NCI-H82 (cell line): ENCODE measurements at regions not wholly inside any gene's neighbourhood (a gene's known extent, or its start where the extent isn't known, plus 50 kb on each side); places are given as distances from the start of the nearest gene placed in this dataset.

ENCODE experiments used
- DNase-seq: peaks from one replicate; lab custom pipeline; 2025; lab: John Stamatoyannopoulos, UW

DNA sequence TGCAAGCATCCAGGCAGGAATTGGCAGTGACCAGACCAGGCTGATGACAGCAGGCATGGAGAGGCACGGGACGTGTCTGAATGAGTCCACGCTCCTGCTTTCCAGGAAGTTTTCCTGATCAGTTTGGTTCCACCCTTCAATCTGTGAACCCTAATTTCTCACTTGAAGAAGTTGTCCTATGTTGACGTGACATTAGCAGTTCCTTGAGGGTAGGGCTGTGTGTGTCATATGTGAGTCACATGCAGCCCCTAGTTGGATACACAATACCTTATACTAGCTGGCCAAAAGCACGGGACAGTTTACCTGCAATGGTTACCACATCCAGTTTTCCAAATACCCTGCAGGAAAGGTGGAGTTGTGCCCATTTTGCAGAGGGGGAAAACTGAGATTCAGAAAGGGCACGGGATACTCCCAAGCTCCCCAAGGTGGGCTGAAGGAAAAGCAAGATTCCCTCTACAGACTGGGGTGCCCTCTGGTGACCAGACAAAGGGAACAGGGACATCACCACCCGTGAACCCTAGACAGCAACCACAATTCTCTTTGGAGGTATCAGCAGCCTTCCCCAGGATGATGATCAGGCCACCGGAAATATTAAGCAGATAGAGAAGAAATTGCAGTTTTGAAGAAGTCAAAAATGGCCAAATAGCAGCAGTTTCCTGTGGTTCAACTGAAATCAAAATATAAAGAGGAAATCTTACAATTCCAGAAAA, 194.5 kb downstream of the PHETA1 start:
- peak; percentile 52 for DNase-seq

DNA sequence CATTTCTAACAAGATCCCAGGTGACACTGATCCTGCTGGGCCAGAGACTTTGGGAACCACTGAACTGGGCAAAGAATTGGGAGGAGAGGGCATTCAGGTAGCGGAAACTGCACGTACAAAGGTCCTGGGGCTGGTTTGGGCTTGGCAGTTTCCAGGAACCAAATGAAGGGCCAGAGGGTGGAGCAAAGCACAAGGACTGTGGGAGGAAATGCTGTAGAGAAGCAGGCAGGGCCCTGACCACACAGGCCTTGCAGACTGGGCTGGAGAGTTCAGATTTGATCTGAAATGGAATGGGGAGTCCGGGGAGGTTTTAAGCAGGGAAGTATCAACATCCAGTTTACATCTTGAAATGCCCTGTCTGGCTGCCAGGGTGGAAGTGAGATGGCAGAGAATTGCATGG, 195.1 kb downstream of the PHETA1 start:
- DNase-seq: no peak

DNA sequence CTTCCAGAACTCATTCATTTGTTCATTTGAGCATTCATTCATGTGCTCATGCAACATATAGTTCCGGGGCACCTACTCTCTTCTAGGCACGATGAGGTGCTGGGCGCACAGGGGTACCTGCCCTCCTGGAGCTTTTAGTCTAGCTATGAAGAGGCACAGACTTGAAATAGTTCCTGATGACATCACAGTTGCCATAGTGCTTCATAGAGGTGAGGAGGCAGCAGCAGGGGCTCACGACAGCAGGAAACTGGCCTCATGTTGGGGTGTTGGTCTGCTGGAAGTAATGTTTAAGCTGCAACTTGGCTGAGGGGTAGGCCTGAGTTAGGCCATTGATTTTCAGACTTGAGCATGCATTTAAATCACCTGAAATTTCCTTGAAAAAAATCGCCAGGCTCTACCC, 195.5 kb downstream of the PHETA1 start:
- DNase-seq: no peak

DNA sequence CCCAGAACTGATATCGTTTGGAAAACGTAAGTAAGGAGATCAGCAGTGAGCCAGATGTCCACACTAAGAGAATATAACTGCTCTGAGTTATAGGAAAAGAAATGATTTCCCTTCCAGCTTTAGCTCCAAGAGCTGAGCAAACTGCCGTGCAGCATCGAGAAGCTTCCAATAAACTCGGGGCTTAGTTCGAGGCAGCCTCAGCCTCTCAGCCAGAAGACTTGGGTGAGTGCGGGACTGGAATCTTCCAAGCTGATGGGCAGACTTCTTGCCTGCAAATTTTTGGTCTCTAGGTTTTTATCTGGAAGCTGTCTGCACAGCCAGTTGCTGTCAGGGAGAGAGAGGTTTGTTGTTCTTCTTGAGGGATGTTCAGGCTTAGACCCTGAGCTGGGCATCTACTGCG, 196.1 kb downstream of the PHETA1 start:
- no peak for DNase-seq

DNA sequence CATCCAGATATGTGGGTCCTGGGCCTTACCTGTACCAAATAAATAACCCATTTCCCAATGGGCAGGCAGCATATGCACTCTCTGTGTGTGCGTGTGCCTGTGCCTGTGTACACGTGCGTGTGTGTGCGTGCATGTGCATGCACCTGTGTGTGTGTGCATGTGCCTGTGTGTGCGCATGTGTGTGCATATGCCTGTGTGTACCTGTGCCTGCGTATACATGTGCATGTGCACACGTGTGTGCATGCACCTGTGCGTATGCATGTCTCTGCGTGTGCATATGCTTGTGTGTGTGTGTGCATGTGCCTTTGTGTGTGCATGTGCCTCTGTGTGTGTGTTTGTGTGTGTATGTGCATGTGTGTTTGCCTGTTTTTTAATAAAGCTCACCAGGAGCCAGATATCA, 197.1 kb downstream of the PHETA1 start:
- no peak for DNase-seq

DNA sequence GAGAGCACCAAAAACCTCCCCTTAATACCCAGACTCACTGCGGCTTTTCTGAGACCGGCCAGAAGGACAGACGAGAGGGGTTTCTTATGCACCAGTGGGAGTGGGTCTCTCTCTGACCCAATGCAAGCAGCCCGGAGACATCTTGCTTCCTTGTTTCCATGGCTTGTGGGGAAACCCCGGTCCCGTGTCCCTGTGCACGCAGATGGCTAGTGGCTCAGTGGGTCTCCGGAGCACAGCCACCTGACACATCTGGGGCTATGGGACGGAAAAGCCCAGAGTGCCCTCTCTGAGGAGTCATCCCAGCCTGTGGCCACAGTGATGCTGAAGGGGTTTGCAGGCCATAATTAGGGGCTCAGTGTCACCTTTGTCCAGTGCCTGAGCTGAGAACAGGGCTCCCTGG, 197.6 kb downstream of the PHETA1 start:
- DNase-seq: no peak

DNA sequence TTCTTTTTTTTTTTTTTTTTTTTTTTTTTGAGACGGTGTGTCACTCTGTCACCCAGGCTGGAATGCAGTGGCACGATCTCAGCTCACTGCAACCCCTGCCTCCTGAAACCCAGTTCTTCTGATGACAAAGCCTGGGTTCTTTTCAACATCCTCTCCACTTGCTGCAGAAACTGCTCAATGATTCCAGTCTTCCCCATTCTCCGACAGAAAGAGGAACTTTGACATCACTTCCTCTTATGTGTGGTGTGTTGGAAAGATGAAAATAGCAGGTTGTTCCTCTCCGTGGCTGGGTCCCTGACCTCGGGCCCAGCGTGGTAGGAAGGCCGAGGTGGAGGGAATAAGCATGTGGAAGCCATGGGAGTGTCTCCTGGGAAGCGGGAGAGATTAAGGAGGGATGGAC, 198.4 kb downstream of the PHETA1 start:
- no peak for DNase-seq

DNA sequence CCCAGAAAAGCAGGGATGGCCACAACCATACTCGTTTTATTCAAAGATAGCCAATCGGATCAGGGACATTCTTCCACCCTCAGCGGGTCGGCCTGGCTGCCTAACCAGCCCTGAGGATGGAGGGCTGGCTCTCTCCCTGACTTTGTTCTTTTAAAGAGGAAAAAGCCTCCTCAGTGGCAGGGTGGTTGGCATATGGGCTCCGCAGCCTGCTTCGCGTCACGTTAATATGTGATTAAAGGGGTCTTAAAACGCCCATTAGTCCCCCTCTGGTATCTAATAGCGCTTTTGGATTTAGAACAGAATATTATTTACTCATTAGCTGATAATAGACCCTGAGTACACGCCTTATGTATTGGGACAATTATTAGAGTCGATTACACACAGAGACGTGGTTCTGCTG, 199.4 kb downstream of the PHETA1 start:
- DNase-seq: peak; percentile 15

DNA sequence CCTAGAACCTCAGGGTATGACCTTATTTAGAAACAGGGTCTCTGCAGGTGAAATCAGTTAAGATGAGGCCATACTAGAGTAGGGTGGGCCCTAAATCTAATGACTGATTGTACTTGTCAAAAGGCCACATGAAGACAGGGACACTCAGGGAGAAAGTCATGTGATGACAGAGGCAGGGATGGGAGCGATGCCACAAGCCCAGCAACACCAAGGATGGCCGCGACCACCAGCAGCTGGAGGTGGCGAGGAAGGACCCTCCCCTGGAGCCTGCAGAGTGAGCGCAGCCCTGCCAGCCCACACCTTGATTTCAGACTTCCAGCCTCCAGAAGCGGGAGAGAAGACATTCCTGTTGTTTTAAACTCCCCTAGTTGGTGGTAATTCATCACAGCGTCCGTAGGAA, 199.9 kb downstream of the PHETA1 start:
- DNase-seq: no peak

DNA sequence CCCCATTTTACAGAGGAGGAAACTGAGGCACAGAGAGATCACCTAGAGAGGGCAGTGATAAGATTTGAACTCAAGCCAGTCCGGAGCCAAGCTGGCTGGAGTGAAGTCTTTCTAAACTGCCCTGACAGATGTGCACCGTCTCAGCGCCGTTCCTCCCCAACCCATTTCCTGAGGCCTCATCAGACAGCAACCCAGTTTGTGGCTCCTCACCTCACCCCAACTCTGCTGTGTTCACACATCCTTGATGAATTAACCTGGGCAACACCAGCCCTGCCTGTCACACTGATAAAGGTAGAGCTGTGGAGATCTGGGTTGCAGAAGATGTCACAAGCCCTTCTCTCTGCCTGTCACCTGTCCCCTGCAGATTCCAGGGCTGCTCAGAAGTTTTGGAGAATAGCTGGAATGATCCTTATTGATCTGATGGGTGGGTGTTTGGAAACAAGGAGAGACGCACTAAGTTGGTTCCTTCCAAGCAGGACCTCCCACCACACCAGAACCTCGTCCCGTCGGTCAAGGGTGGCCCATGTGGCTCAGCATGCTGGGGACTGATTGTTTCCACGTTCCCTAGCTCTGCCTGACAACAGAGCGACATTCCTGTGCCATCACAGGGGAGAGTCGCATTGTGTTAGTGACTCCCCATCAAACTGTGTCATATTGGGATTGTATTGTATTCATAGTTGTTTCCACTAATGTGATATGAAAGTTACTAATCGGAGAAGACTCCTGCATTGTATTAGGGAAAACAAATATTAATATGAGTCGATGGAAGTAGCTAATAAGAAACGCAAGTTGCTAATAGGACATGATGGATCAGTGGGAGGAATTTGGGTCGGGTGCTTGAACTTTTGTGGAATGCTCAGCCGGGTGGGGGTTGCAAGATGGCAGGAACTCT, 200.6 kb downstream of the PHETA1 start:
- DNase-seq: no peak

DNA sequence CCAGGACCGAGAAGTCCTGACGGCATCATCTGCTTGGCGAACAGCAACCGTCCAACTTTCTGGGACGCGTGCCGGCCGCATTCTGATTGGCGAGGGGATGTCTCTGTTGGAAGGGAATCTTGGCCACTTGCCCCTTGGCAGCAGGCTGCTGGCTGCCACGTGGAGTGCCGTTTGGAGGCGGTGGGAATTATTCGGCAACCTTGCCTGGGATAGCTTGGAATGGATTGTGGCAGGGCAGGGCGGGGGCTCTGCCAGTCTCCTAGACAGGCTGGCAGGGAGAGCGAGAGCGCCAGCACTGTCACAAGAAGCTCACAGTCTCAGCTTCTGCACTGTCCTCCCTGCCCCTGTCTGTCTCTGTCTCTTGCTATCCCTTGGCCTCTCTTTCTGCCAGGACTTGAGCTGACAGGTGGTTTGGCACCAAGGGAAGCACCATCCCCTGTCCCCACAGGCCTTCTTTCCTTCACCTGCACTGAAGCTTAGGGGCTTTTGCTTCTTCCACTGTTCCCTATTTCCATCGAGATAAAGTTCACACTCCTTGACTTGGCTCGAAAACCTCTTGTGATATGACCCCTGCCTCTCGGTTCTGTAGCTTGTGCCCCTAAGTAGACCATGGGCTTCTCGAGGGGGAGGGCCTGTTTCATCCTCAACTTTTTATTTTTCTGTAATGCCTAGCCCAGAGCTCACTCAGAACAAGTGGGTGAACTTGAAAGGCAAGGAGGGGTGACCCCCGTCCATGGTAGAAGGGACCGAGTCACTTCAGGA, 201.9 kb downstream of the PHETA1 start:
- DNase-seq: no peak

DNA sequence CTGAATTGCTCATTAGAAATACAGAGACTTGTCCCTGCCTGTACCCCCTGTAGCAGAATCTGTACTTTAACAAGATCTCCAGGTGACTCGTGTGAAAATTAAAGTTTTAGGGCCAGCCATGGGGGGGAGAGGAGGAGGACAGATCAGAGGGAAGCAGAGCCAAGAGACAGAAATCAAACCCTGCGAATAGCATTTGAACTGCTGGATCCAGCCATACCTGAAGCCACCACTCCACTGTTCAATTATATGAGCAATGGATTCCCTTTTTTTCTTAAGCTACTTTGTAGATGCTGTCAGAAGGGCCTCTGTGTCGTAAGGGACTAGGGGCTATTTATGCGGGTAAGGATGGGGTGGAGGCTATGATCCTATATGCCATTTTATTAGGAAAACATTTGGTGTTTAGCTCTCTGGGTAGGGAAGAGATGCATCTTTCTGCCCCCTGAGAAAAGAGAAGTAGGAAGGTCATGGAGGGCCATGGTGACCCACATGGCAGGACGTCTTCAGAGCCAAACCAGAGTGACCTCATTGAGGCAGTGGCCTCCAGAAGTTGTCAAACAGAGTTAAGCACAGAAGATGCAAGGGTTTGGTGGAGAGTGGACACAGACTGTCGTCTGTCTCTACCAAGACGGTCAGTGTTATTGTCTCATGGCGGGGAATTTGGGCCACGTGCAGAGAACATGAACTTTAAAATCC, 203.9 kb downstream of the PHETA1 start:
- DNase-seq: no peak

DNA sequence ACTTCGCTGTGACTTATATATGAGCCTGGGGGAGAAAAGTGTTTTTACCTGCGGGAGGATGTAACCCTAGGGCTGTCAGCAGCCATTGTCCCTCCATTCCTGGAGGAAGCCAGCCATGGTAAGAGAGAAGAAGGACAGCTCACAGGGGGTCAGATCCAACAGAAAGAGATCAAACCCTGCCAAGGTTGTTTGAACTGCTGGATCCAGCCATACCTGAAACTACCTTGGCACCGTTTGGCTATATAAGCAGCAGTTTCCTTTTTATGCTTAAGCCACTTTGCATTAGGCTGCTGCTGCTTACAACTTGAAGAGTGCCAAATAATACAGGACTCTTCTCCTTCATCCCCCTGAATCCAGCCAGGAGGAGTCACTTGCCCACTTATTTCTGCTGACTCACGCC, 205.5 kb downstream of the PHETA1 start:
- DNase-seq: no peak

DNA sequence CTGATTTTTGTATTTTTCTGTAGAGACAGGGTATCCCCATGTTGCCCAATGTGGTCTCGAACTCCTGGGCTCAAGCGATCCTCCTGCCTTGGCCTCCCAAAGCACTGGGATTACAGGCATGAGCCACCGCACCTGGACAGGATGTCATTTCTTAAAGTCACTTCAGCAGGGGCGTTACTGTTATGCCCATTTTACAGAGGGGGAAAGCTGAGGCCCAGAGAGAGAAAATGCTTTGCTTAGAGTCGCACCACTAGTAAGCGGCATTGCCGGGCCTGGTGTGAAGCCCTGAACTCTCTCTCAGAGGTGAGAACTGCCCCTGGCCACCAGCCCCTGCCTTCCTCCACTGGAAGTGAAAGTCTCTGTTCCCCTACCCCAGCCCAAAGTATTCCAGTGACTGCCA, 207.0 kb downstream of the PHETA1 start:
- no peak for DNase-seq

DNA sequence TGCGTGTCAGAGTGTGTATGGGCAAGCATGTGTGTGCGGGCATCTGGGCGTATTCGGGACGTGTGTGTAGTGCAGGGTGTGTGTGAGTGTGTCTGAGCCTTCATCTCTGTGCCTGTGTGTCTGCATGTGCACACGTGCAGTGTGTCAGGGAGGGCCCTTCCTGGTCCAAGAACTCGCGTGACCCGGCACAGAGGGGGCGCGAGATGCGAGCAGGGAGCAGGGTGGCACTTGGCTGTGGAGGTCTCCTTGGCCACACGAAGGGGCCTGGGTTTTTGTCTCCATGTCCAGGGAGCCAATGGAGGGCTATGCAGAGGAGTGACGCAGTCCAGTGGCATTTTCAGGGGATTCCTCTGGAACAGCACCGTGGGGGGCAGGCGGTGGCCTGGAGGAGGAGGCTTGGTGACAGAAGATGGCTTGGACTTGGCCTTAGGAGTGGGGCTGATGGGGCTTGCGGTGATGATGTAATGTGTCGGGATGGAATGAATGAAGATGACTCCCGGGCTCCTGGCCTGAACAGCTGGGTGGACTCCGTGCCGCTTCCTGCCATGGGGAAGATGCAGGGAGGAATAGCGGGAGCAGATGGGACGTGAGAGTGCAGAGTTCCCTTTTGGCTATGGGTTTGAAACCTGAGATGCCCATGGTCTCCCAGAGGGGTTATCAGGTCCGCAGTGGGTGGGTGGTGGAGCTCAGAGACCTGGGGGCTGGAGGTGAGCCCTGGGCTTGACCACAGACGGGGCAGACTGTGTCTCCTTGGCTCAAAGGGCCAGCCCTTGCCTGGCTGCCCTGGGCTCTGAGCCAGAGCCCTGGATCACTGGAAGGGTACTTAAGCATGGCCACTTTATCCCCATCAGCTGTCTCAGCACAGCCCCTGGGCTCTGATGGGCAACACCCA, 208.3 kb downstream of the PHETA1 start:
- peak; percentile 84 for DNase-seq

DNA sequence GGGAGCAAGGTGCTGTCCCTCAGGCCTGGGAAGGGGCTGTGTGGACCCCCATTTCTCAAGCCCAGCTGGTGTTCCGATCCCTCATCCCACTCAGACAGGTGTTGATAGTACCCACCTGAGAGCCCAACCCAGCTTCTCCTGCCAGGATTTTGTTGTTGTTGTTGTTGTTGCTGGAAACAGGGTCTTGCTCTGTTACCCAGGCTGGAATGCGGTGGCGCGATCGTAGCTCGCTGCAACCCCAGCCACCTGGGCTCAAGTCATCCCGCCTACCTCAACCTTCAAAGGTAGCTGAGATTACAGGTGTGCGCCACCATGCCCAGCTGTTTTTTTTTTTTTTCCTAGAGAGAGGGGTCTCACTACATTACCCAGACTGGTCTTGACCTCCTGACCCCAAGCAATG, 209.9 kb downstream of the PHETA1 start:
- no peak for DNase-seq

DNA sequence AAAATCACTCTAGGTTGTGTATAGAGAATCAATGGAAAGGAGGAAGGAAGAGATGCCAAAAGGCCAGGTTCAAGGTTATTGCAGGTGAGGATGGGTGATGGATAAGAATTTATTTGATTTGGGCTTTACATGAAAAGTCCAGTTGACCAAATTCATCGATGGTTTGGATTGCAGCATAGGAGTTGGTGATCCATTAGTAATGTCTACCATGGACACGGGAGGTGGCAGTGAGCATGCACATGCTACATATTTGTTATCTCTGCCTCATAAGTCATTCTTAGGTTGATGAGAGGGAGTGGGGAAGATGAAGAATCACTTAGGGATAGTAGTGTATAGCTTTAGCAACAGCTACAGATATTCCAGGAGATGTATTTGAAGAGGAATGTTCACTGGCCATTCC, 211.4 kb downstream of the PHETA1 start:
- DNase-seq: no peak

DNA sequence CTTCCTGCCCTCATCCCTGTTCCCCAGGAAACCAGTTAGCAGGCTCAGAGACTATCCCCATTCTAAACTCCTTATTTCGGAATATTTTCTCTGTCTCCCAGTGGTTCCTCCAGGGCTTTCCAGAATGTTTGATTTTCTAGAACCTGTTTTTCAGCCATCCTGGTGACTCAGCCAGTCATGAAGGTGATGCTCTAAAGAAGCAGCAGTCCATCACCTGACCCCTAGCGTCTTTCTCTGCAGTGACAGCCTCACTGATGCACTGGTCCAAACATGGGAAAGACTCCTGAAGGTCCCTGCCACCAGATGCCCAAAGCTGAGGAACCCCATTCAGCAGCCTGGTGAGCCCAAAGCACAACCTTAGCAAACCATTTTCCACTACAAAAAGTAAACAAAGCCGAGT, 212.6 kb downstream of the PHETA1 start:
- DNase-seq: no peak

DNA sequence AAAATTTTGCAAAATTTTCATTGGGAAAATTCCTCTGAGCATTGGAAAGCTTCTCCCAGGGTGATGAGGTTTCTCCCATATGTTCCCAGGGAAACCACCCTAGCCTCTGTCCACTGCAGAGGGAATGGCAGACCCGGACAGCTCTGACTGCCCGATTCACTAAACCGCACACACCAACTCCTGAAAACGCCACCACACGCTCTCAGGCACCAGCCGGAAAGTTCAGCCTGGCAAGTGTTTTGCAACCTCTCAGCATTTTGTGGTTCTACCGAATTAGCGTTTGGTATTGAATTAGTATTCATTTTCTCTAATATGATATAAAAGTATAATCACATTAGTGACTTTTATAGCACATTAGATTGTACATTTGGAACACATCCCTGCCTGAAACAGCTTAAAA, 213.4 kb downstream of the PHETA1 start:
- DNase-seq: no peak

DNA sequence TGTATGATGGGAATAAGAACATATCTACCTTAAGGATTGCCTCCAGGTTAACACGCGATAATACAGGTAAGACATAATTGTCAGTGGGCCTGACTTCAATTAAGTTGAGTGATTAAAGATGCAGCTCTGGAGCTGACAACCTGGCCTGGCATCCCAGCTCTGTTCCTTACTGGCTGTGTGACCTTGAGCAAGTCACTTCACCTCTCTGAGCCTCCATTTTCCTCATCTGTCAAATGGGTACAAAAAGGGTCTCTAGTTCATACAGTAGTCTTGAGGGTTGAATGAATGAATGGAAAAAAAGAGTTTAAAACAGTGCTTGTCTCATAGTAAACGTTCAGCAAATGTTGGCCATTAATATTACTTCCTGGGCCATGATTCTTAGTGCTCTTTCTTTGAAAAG, 213.9 kb downstream of the PHETA1 start:
- no peak for DNase-seq

DNA sequence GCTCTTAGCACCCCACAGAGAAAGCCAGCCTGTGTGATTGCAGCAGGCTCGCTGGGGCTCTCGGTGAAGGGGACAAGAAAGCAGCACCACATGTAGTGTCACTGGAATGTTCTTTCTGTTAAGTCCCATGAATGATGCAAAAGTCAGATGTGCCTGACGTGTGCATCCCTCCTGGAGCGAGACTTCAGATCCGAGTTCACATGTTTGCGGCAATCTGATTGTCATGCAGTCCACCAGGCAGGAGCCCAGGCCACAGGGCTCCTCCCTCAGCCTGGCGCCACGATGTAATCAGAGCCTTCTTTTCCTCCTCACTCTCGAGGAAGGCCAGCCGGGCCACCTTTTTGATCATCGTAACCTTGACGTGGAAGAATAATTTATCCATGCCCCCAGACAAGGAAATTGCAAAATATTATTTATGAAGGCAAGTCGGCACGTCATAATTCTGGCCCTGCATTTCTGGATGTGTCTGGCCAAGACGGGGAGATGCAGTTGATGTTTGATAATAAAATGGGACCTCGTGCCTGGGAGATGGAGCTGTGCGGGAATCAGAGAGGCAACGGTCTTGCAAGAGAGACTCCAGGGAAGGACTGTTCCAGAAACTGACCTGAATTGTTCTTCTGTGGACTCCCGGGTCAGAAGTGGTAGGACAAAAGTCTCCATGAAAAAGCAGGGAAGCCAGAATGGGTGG, 214.6 kb downstream of the PHETA1 start:
- DNase-seq: no peak
